Tibial artery (tissue), 4 donors: ENCODE measurements at regions not wholly inside any gene's neighbourhood (a gene's known extent, or its start where the extent isn't known, plus 50 kb on each side); places are given as distances from the start of the nearest gene placed in this dataset.

Experiments used
- DNase-seq, 2 donors: peaks; one replicate each; pipeline ENCODE4 v3.0.0-alpha.2; 2019
- H3K27ac ChIP-seq, 2 donors: fragments of 200-600 bp; sonication (generic) in 1 of 2; 1 replicate in 1 of 2; 2 replicates in 1 of 2; pipeline ENCODE4 v1.5.1; 2018 to 2019; ENCODE audit warnings: mild to moderate bottlenecking in 1 of 2
- H3K27me3 ChIP-seq, 2 donors: fragments of 200-600 bp; sonication (generic) in 1 of 2; one replicate each; pipeline versions ENCODE4 v1.5.1 to v1.6.0; 2016 to 2019
- H3K36me3 ChIP-seq, 3 donors: fragments of 200-600 bp; sonication (generic) in 2 of 3; one replicate each; pipeline ENCODE4 v1.5.1; 2016 to 2019; ENCODE audit warnings: mild to moderate bottlenecking in 2 of 3
- H3K4me1 ChIP-seq, 4 donors: fragments of 200-600 bp; sonication (generic) in 2 of 4; 1 replicate in 3 of 4; 2 replicates in 1 of 4; pipeline ENCODE4 v1.5.1; 2016 to 2019
- H3K4me3 ChIP-seq, 2 donors: fragments of 200-600 bp; sonication (generic) in 1 of 2; 1 replicate in 1 of 2; 2 replicates in 1 of 2; pipeline ENCODE4 v1.5.1; 2018 to 2019; ENCODE audit warnings: mild to moderate bottlenecking in 2 of 2
- H3K9me3 ChIP-seq, 3 donors: fragments of 200-600 bp; sonication (generic) in 1 of 3; one replicate each; pipeline ENCODE4 v1.5.1; 2016 to 2019
- CTCF ChIP-seq, 2 experiments: fragments of 200-600 bp in 1 of 2; fragments of 450-650 bp in 1 of 2; IDR thresholded peaks; one replicate each; pipeline ENCODE4 v1.5.1; 2017 to 2019; ENCODE audit warnings: antibody characterized with exemption in 2 of 2, mild to moderate bottlenecking in 1 of 2, moderate library complexity in 1 of 2
- intact Hi-C: fragments of 100-400 bp; cut with DNase I; formaldehyde crosslinking; loops from one replicate; pipeline ENCODE4 v1.15.0; 2023; ENCODE audit warnings: low total_unique reads

- H3K4me3 ChIP-seq: no peak overlapping the region
- H3K27ac ChIP-seq: no peak overlapping the region
- H3K36me3 ChIP-seq: no peaks in the 10 kb centered on the region
- no peaks in the 10 kb centered on the region for H3K4me1 ChIP-seq
- DNase-seq: no peak
- TF ChIP-seq CTCF (IDR thresholded peaks at IDR 0.05): no peak
- H3K9me3 ChIP-seq: no peaks in the 10 kb centered on the region
- peaks cover 0 to 57% of the 10 kb centered on the region in 2 donors for H3K27me3 ChIP-seq
- intact Hi-C loops: no loop called here
Measured at GRCh38 chr9:135302329-135303279, 177.0 kb upstream of the PPP1R26 start.

- no peak for DNase-seq
- H3K9me3 ChIP-seq: no peaks in the 10 kb centered on the region
- intact Hi-C loops: no loop called here
- H3K4me1 ChIP-seq: no peaks in the 10 kb centered on the region
- H3K27ac ChIP-seq: no peak overlapping the region
- H3K27me3 ChIP-seq: peaks cover 0 to 60% of the 10 kb centered on the region in 2 donors
- no peak overlapping the region for H3K4me3 ChIP-seq
- TF ChIP-seq CTCF (IDR thresholded peaks at IDR 0.05): no peak
- H3K36me3 ChIP-seq: no peaks in the 10 kb centered on the region
Measured at GRCh38 chr9:135303280-135303647, 176.3 kb upstream of the PPP1R26 start.

GRCh38 chr9:135303865-135304499, 175.6 kb upstream of the PPP1R26 start:
- Histone ChIP-seq H3K9me3 (no peaks in the 10 kb centered on the region), H3K36me3 (no peaks in the 10 kb centered on the region), H3K27ac (no peak overlapping the region), H3K4me3 (no peak overlapping the region), H3K27me3 (peaks cover 0 to 66% of the 10 kb centered on the region in 2 donors), H3K4me1 (no peaks in the 10 kb centered on the region)
- TF ChIP-seq CTCF (IDR thresholded peaks at IDR 0.05): no peak
- intact Hi-C loops: no loop called here
- DNase-seq: no peak

GRCh38 chr9:135304886-135305285, 174.7 kb upstream of the PPP1R26 start:
- no peak overlapping the region for H3K27ac ChIP-seq
- TF ChIP-seq CTCF (IDR thresholded peaks at IDR 0.05): no peak
- H3K27me3 ChIP-seq: peaks cover 0 to 66% of the 10 kb centered on the region in 2 donors
- no peaks in the 10 kb centered on the region for H3K4me1 ChIP-seq
- no peaks in the 10 kb centered on the region for H3K36me3 ChIP-seq
- DNase-seq: no peak
- no peak overlapping the region for H3K4me3 ChIP-seq
- intact Hi-C loops: no loop called here
- H3K9me3 ChIP-seq: peaks cover 0 to 3% (median 0%) of the 10 kb centered on the region in 3 donors

GRCh38 chr9:135305546-135306180, 173.9 kb upstream of the PPP1R26 start:
- Histone ChIP-seq H3K4me3 (no peak overlapping the region), H3K27ac (no peak overlapping the region), H3K27me3 (peaks cover 0 to 62% of the 10 kb centered on the region in 2 donors), H3K4me1 (no peaks in the 10 kb centered on the region), H3K9me3 (peaks cover 0 to 4% (median 0%) of the 10 kb centered on the region in 3 donors), H3K36me3 (no peaks in the 10 kb centered on the region)
- no peak for DNase-seq
- intact Hi-C loops: no loop called here
- TF ChIP-seq CTCF (IDR thresholded peaks at IDR 0.05): no peak
